GM21825 (cell line): ENCODE measurements at regions not wholly inside any gene's neighbourhood (a gene's known extent, or its start where the extent isn't known, plus 50 kb on each side); places are given as distances from the start of the nearest gene placed in this dataset.

Experiments used
- ATAC-seq: cut with Tn5 transposase; IDR thresholded peaks from one replicate; pipeline ENCODE4 v1.9.1; 2021; ENCODE audit warnings: mild to moderate bottlenecking, moderate library complexity; ENCODE audit not compliant: unreplicated experiment

DNA sequence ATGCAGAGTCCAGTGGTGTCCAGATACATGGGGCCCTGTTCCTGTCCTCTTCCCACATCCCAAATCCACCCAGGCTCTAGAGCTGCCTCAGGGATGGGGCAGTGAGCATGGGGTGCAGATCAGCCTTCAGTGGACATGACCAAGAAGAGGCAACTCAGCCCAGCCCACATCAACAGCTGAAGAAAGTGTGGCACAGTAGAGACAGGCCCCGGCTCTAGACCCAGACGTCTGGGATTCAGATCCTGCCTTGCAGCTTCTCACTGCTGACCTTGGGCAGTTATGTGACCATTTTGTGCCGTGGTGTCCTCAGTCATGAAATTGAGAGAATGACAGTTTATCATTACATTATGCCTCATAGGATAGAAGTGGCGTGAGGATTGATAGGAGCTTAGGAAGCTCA, 54.6 kb upstream of the CST7 start:
- ATAC-seq = no peak

DNA sequence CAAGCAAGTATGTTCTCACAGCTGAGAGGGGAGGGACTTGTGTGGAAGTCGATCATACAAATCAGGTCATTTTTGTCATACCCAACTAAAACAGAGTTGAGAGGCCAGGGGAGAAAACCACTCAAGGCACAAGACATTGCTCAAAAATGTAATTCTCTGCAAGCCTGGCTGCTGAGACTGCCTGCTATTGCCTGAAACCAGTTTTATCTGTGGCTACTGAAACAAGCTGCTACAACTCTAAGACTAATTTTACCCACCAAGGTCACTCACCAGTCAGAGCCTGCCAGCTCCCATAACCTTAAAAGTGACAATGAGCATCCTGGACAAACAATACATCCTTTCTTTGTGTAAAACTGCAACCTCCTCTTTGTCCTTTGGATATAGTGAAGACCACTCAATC, 54.1 kb upstream of the CST7 start:
- ATAC-seq = no peak

DNA sequence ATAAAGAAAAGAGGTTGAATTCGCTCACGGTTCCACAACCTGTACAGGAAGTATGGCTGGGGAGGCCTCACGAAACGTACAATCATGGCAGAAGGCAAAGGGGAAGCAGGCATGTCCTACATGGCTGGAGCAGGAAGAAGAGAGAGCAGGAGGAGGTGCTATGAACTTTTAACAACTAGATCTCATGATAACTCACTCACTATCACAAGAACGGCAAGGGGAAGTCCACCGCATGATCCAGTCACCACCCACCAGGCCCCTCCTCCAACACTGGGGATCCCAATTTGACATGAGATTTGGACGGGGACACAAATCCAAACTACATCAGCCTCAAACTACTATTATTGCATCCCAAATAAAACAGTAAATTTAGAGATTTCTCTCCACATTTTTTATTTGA, 53.6 kb upstream of the CST7 start:
- no peak for ATAC-seq

DNA sequence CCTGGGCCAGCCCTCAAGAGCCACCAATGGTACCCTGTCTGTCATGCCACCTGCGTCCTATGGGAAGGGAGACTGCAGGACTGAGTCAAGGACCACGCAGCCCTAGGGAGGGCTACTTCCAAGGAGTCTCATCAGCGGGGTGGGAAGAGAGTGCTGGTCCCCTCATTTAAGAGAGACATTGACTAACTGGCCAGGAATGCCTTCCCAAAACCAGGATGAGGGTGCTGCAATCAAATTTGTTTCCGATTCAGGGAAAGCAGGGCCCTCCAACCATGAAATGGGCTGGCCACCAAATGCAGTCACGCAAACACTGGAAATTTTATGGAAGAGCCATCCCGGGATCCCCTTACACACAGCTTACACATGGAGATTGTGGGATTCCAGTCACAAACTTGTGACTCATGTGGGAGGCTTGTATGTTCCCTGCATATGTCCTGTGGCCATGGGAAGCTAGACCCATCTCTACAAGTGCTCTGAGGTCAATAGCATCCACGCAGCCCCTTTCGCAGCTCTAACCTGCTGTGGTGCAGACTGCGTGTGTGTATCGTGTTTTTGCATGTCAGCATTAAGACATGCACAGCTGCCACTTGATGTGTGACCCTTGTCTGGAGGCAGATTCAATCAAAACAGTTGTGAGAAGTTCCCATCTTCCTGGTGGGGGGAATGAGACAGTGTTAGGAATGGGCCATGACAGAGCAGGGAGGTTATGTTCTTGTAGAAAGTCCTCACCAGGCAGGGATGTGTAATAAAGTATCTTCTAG, 53.0 kb upstream of the CST7 start:
- ATAC-seq = no peak

DNA sequence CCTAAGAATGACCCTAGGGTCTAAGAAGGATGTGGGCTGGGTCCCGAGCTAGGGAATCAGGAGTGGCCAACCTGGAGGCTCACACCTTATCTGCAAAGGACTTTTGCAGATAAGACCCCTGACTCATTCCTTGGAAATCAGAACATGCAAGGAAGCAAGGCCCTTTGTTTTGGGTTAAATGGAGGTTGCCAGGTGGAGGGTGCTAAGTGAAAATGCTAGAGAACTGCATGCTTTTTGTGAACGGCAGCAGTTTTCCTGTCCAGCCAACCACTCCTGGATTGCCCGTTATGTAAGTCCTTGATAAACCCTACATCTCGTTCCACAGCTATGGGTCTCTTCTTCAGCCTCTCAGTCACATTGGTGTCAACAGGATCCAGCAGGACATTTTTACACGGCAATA, 52.1 kb upstream of the CST7 start:
- ATAC-seq = no peak

DNA sequence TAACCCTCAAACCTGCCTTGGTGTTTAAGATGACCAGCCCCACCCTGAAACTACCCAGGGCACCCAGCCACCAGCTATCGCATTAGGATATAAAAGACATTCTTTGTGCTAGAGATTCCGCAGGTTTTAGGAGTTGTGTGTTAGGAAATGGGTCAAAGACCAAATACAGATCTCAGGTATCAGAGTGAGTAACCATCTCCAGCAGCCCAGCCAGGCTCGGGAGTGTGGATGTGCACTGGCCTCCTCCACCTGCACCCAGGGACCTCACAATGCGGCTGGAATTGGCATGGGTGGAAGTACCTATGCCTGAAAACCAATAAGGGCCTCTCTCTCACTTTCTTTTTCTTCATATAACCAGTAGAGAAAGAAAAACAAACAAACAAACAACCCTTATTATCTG, 51.1 kb upstream of the CST7 start:
- no peak for ATAC-seq

DNA sequence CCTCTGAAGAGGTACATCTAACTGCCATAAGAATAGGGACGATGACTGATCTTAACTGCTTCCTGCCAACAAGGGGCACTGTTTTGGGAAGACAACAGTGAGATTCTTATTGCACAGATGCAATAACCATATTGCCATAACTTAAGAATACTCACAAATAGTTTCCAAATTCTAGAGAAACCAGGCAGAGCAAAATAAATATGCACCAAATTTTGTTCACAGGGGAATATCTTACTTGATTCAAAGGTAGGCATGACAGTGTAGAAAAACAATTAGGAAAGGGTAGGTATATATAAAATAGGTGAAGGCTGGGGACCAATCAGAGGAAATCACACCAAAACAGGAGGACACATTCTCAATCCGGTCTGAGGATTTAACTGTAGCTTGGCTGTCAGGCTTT, 49.9 kb upstream of the CST7 start:
- ATAC-seq = no peak
